H1 (cell line): ENCODE measurements at regions not wholly inside any gene's neighbourhood (a gene's known extent, or its start where the extent isn't known, plus 50 kb on each side); places are given as distances from the start of the nearest gene placed in this dataset.

Experiments used
- CTCF ChIA-PET: fragments of 300-600 bp; sonication (Branson Sonifier 250); formaldehyde crosslinking; loops from one replicate; lab custom pipeline; 2021; ENCODE audit not compliant: partially characterized antibody; lab: Charles Lee
- POLR2A ChIA-PET: fragments of 300-600 bp; sonication (Branson Sonifier 250); formaldehyde crosslinking; loops from one replicate; lab custom pipeline; 2021; ENCODE audit warnings: inconsistent platforms; ENCODE audit not compliant: partially characterized antibody; lab: Charles Lee
- DNase-seq, 2 experiments: peaks; one replicate each; pipeline versions ENCODE4 v3.0.0 to v3.0.0-alpha.2; 2010 to 2022; ENCODE audit warnings: low spot score in 2 of 2, low read depth in 1 of 2, mixed read lengths in 1 of 2
- FAIRE-seq: peaks from 2 replicates; lab custom pipeline; 2011; peaks lifted over from hg19 to GRCh38; lab: Jason Lieb, UNC
- H2AFZ ChIP-seq: 2 replicates; pipeline ENCODE4 v1.8.1; 2012; ENCODE audit warnings: low read length, inconsistent platforms
- H2AK5ac ChIP-seq: 2 replicates; pipeline ENCODE4 v1.6.1; 2013; ENCODE audit warnings: low read depth, low read length
- H2BK120ac ChIP-seq: replicated peaks from 2 replicates; pipeline ENCODE3; 2013; ENCODE audit warnings: low read depth, low read length, inconsistent platforms
- H2BK12ac ChIP-seq: 2 replicates; pipeline ENCODE4 v1.6.1; 2013; ENCODE audit warnings: low read depth, low read length
- H2BK15ac ChIP-seq: 2 replicates; pipeline ENCODE4 v1.6.1; 2013; ENCODE audit warnings: low read length
- H2BK20ac ChIP-seq: 2 replicates; pipeline ENCODE4 v1.6.1; 2013; ENCODE audit warnings: low read length
- H2BK5ac ChIP-seq: 2 replicates; pipeline ENCODE4 v1.6.1; 2013; ENCODE audit warnings: low read depth, low read length
- H3K14ac ChIP-seq: 2 replicates; pipeline ENCODE4 v1.6.1; 2013; ENCODE audit warnings: inconsistent platforms; ENCODE audit not compliant: insufficient read length
- H3K18ac ChIP-seq: 2 replicates; pipeline ENCODE4 v1.6.1; 2013; ENCODE audit warnings: low read length; ENCODE audit errors: extremely low read depth
- H3K23ac ChIP-seq: 2 replicates; pipeline ENCODE4 v1.6.1; 2013; ENCODE audit warnings: inconsistent platforms; ENCODE audit not compliant: insufficient read length
- H3K23me2 ChIP-seq: 2 replicates; pipeline ENCODE4 v1.6.1; 2013; ENCODE audit warnings: low read depth, low read length
- H3K27ac ChIP-seq: 2 replicates; pipeline ENCODE4 v1.6.1; 2011; ENCODE audit warnings: low read depth, low read length, inconsistent platforms
- H3K27me3 ChIP-seq, 4 experiments: replicated peaks in 1 of 4; 1 replicate in 1 of 4; 2 replicates in 3 of 4; pipeline versions ENCODE4 v1.6.1 to v1.8.1; 2011 to 2013; ENCODE audit warnings: low read length in 3 of 4, mild to moderate bottlenecking in 3 of 4, inconsistent platforms in 2 of 4, mixed read lengths in 2 of 4, moderate library complexity in 1 of 4; ENCODE audit not compliant: control insufficient read depth in 3 of 4, insufficient read depth in 3 of 4; ENCODE audit errors: extremely low read depth in 1 of 4
- H3K36me3 ChIP-seq, 4 experiments: 2 replicates each; pipeline versions ENCODE4 v1.6.1 to v1.8.1; 2011 to 2013; ENCODE audit warnings: mild to moderate bottlenecking in 4 of 4, low read length in 3 of 4, moderate library complexity in 2 of 4, control low read depth in 1 of 4, inconsistent platforms in 1 of 4; ENCODE audit not compliant: insufficient read depth in 4 of 4, control insufficient read depth in 2 of 4
- H3K4ac ChIP-seq: replicated peaks from 2 replicates; pipeline ENCODE3; 2013; ENCODE audit warnings: low read length, low read depth, mixed read lengths, inconsistent platforms; ENCODE audit not compliant: insufficient read length
- H3K4me1 ChIP-seq, 4 experiments: replicated peaks in 1 of 4; 1 replicate in 1 of 4; 2 replicates in 3 of 4; pipeline versions ENCODE4 v1.6.1 to v1.8.1; 2011 to 2013; ENCODE audit warnings: low read length in 3 of 4, inconsistent platforms in 2 of 4, mixed read lengths in 1 of 4; ENCODE audit not compliant: insufficient read depth in 4 of 4, control insufficient read depth in 3 of 4
- H3K4me2 ChIP-seq, 2 experiments: 2 replicates each; pipeline versions ENCODE4 v1.6.1 to v1.8.1; 2011 to 2013; ENCODE audit warnings: low read depth in 2 of 2, low read length in 2 of 2, control low read depth in 1 of 2, inconsistent platforms in 1 of 2, mild to moderate bottlenecking in 1 of 2; ENCODE audit not compliant: insufficient read depth in 1 of 2
- H3K4me3 ChIP-seq, 4 experiments: fragments of 200-600, 300-600 bp in 1 of 4; sonication (generic), shearing (Covaris generic), sonication (Bioruptor Twin) in 1 of 4; 2 replicates each; pipeline versions ENCODE4 v1.5.1 to v1.8.1; 2011 to 2016; ENCODE audit warnings: low read length in 4 of 4, low read depth in 3 of 4, control low read depth in 2 of 4, inconsistent platforms in 2 of 4, mild to moderate bottlenecking in 2 of 4, mixed read lengths in 1 of 4, moderate library complexity in 1 of 4; ENCODE audit not compliant: insufficient read depth in 2 of 4; ENCODE audit errors: extremely low read depth in 1 of 4
- H3K56ac ChIP-seq: replicated peaks from 2 replicates; pipeline ENCODE3; 2013; ENCODE audit warnings: low read depth, mild to moderate bottlenecking, mixed read lengths, low read length, inconsistent platforms; ENCODE audit not compliant: insufficient read length
- H3K79me1 ChIP-seq: 2 replicates; pipeline ENCODE4 v1.6.1; 2013; ENCODE audit warnings: low read depth, low read length, control low read depth
- H3K79me2 ChIP-seq, 2 experiments: 2 replicates each; pipeline versions ENCODE4 v1.6.1 to v1.8.1; 2012 to 2013; ENCODE audit warnings: low read length in 2 of 2, mild to moderate bottlenecking in 2 of 2, inconsistent platforms in 1 of 2; ENCODE audit not compliant: insufficient read depth in 2 of 2, control insufficient read depth in 1 of 2
- H3K9ac ChIP-seq, 4 experiments: replicated peaks in 1 of 4; 1 replicate in 1 of 4; 2 replicates in 3 of 4; pipeline versions ENCODE4 v1.6.1 to v1.8.1; 2011 to 2013; ENCODE audit warnings: low read depth in 3 of 4, low read length in 3 of 4, control low read depth in 2 of 4, mild to moderate bottlenecking in 2 of 4, moderate library complexity in 2 of 4, inconsistent platforms in 1 of 4; ENCODE audit errors: extremely low read depth in 1 of 4
- H3K9me3 ChIP-seq, 2 experiments: 2 replicates each; pipeline versions ENCODE4 v1.6.1 to v1.8.1; 2012 to 2013; ENCODE audit warnings: mild to moderate bottlenecking in 2 of 2, moderate library complexity in 2 of 2, control low read depth in 1 of 2, inconsistent platforms in 1 of 2, low read depth in 1 of 2, low read length in 1 of 2, mixed read lengths in 1 of 2; ENCODE audit not compliant: insufficient read depth in 2 of 2
- H4K20me1 ChIP-seq, 2 experiments: replicated peaks in 1 of 2; 2 replicates each; pipeline versions ENCODE3 to v1.8.1; 2011 to 2013; ENCODE audit warnings: inconsistent platforms in 2 of 2, low read length in 2 of 2, mild to moderate bottlenecking in 1 of 2; ENCODE audit not compliant: insufficient read depth in 2 of 2, control insufficient read depth in 1 of 2
- H4K5ac ChIP-seq: 2 replicates; pipeline ENCODE4 v1.6.1; 2013; ENCODE audit warnings: low read length, low read depth, mixed read lengths, inconsistent platforms; ENCODE audit not compliant: insufficient read length
- H4K8ac ChIP-seq: 2 replicates; pipeline ENCODE4 v1.8.0; 2013; ENCODE audit warnings: mild to moderate bottlenecking, moderate library complexity, low read length, inconsistent platforms; ENCODE audit not compliant: insufficient read depth; ENCODE audit errors: extremely low read depth
- H4K91ac ChIP-seq: replicated peaks from 2 replicates; pipeline ENCODE3; 2013; ENCODE audit warnings: low read length, mixed read lengths, inconsistent platforms; ENCODE audit not compliant: insufficient read length
- GTF2F1 ChIP-seq: IDR thresholded peaks from 2 replicates; pipeline ENCODE4 v1.6.1; 2012; ENCODE audit warnings: low read depth, low read length, improper control_type of control experiment, borderline replicate concordance
- JUN ChIP-seq: IDR thresholded peaks from 2 replicates; pipeline ENCODE4 v1.6.1; 2011; ENCODE audit warnings: low read depth, mild to moderate bottlenecking, improper control_type of control experiment, low read length
- WGBS, 2 experiments: shearing (Covaris generic) in 1 of 2; methylation state at CpG; one replicate each; pipeline versions ENCODE4 v1.1.6 to v1.1.7; 2013 to 2015; ENCODE audit warnings: low lambda C conversion rate in 2 of 2, mixed read lengths in 2 of 2, inconsistent platforms in 1 of 2, low coverage in 1 of 2, missing lambda C conversion rate in 1 of 2; ENCODE audit not compliant: insufficient replicate concordance in 2 of 2, insufficient coverage in 1 of 2, insufficient read length in 1 of 2; ENCODE audit errors: extremely low coverage in 1 of 2, missing lambda C conversion rate in 1 of 2; 5-methylcytosine and 5-hydroxymethylcytosine counted together
- TF ChIP-seq, protein P1 (sequence below): IDR thresholded peaks from 2 replicates; pipeline ENCODE4 v1.6.1; 2012; ENCODE audit warnings: inconsistent platforms

DNA sequence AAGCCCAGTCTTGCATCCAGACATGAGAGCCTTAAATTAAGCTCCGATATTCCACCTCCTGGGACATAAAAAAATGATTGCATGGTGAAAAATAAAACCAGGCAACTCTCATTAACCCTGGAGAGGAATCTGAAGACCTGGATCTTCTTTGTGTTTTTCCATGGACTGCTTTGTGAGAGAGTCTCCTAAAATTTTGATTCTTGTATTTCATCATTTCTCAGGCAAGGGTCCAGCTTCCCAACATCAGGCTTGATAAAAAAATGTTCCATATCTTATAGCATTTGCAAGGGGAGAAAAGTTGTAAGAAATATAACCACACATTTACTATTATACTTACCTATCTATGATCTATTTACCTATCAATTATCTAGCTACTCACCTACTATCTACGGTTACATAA is 327.5 kb upstream of the SPHKAP start:
- no peak overlapping the region for H3K4me2 ChIP-seq
- no peaks in the 10 kb centered on the region for H3K27me3 ChIP-seq
- no peak overlapping the region for H2AK5ac ChIP-seq
- H2BK5ac ChIP-seq: no peak overlapping the region
- no peak overlapping the region for H3K27ac ChIP-seq
- TF ChIP-seq JUN: no peak
- TF ChIP-seq GTF2F1: no peak
- TF ChIP-seq, protein P1, sequence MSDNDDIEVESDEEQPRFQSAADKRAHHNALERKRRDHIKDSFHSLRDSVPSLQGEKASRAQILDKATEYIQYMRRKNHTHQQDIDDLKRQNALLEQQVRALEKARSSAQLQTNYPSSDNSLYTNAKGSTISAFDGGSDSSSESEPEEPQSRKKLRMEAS: no peak
- no peaks in the 10 kb centered on the region for H3K79me2 ChIP-seq
- no peaks in the 10 kb centered on the region for H3K9me3 ChIP-seq
- H2BK20ac ChIP-seq: no peak overlapping the region
- H3K4me3 ChIP-seq: no peak overlapping the region
- H2BK12ac ChIP-seq: no peak overlapping the region
- no peak overlapping the region for H3K4ac ChIP-seq
- no peak overlapping the region for H3K18ac ChIP-seq
- WGBS, 2 experiments: 66% methylated on average over 2 of the region's 2 CpGs; no CpG with 5 or more reads in 1 of the 2 experiments
- no peaks in the 10 kb centered on the region for H3K79me1 ChIP-seq
- H3K9ac ChIP-seq: no peak overlapping the region
- H4K8ac ChIP-seq: no peak overlapping the region
- H3K4me1 ChIP-seq: peaks cover 3 to 20% (median 10%) of the 10 kb centered on the region in 4 experiments; a peak in 5 of 7 replicates
- CTCF ChIA-PET: no interaction called here
- no peak overlapping the region for H2BK120ac ChIP-seq
- no peaks in the 10 kb centered on the region for H4K20me1 ChIP-seq
- no peaks in the 10 kb centered on the region for H3K23me2 ChIP-seq
- no peak overlapping the region for H3K56ac ChIP-seq
- H4K91ac ChIP-seq: no peak overlapping the region
- no peaks in the 10 kb centered on the region for H3K36me3 ChIP-seq
- no peak overlapping the region for H2AFZ ChIP-seq
- H3K14ac ChIP-seq: no peak overlapping the region
- FAIRE-seq: no peak
- H4K5ac ChIP-seq: peak overlapping the region; percentile 10
- DNase-seq: no peak
- no peak overlapping the region for H2BK15ac ChIP-seq
- POLR2A ChIA-PET: no interaction called here
- H3K23ac ChIP-seq: no peak overlapping the region
